Dendritic cell treated with granulocyte-macrophage colony-stimulating factor and Interleukin-4, amounts not matched to agents 40 ng/mL and 50 ng/mL, for 4 days (primary cell): ENCODE measurements at regions not wholly inside any gene's neighbourhood (a gene's known extent, or its start where the extent isn't known, plus 50 kb on each side); places are given as distances from the start of the nearest gene placed in this dataset.

Experiments
- H3K27ac Mint-ChIP-seq: one replicate; pipeline ENCODE4 v1.8.0; 2022; ENCODE audit warnings: mild to moderate bottlenecking, mixed read lengths
- H3K27me3 Mint-ChIP-seq: one replicate; pipeline ENCODE4 v1.8.0; 2022; ENCODE audit warnings: mild to moderate bottlenecking, mixed read lengths
- H3K36me3 Mint-ChIP-seq: one replicate; pipeline ENCODE4 v1.8.0; 2022; ENCODE audit warnings: low read depth, mixed read lengths
- H3K4me1 Mint-ChIP-seq: one replicate; pipeline ENCODE4 v1.8.0; 2022; ENCODE audit warnings: low read depth, mixed read lengths
- H3K4me3 Mint-ChIP-seq: one replicate; pipeline ENCODE4 v1.8.0; 2022; ENCODE audit warnings: mild to moderate bottlenecking, moderate library complexity, mixed read lengths
- H3K9me3 Mint-ChIP-seq: one replicate; pipeline ENCODE4 v1.8.0; 2022; ENCODE audit warnings: mixed read lengths
- intact Hi-C: fragments of 100-400 bp; cut with micrococcal nuclease; formaldehyde crosslinking; loops from one replicate; pipeline ENCODE4 v1.15.0; 2022

DNA sequence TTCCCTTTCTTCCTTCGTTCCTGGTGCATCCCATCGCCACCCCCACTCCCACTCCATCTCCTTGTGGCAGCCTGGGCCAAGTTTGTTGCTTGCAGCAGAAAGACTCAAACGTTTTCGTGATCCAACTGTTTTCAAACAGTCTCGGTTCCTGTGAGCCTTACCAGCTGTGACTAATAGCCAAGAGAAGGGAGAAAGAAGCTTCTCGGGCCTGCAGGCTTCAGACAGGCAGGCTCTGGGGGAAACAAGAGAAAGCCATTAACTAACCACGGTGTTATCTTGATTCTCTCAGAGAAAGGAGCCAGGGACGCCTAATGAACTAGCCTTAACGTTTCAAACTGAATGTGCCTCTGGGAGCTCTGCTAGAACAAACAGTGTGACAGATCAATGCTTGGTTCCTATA, 742.0 kb downstream of the NR2F2 start:
- no peaks in the 10 kb centered on the region for H3K4me1 Mint-ChIP-seq
- no peak overlapping the region for H3K27ac Mint-ChIP-seq
- peaks cover 9% of the 10 kb centered on the region for H3K9me3 Mint-ChIP-seq
- H3K36me3 Mint-ChIP-seq, result no peaks in the 10 kb centered on the region
- H3K27me3 Mint-ChIP-seq, result no peaks in the 10 kb centered on the region
- H3K4me3 Mint-ChIP-seq, result no peak overlapping the region
- intact Hi-C loops, result no loop called here

DNA sequence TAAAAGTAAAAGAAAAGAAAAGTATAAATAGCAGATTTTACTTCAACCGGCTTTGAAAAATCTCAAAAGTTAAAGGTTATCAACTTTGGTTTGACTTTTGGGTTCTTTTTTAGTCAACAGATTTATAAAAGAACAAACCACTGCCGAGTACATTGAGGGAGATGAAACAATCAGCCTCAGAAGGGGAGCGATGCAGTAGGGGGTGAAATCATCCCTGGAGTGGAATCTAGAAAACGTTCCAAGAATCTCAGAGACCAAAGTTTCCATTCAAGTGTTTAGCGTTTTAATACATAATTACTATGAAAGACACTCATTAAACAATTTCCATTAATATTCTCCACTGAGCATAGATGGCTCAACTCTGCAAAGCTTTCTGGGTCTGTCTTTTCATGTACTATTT, 745.5 kb downstream of the NR2F2 start:
- Mint-ChIP-seq H3K27ac (no peak overlapping the region), H3K4me1 (no peaks in the 10 kb centered on the region), H3K36me3 (no peaks in the 10 kb centered on the region), H3K27me3 (no peaks in the 10 kb centered on the region), H3K4me3 (no peak overlapping the region), H3K9me3 (no peaks in the 10 kb centered on the region)
- intact Hi-C loops, result no loop called here

DNA sequence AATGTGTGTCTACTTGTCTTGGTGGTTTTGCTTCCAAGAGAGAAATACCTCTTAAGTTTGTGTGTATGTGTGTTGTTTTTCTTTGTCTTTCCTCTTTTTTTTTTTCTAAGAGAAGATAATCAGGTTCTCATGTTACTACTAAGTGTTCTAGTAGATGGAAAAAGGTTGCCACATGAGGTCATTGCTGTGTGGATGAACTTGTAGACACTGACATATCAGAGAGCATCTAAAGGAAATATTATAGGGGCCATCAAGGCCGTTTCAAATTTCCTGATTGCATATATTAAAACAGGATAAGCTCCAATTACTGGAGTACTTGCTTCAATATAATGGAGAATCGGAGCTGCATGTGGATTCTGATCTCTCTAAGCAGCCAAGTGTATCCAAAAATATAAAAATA, 747.5 kb downstream of the NR2F2 start:
- no peaks in the 10 kb centered on the region for H3K27me3 Mint-ChIP-seq
- H3K4me3 Mint-ChIP-seq, result no peak overlapping the region
- H3K9me3 Mint-ChIP-seq, result no peaks in the 10 kb centered on the region
- H3K27ac Mint-ChIP-seq, result no peak overlapping the region
- no peaks in the 10 kb centered on the region for H3K36me3 Mint-ChIP-seq
- intact Hi-C loops, result no loop called here
- H3K4me1 Mint-ChIP-seq, result no peaks in the 10 kb centered on the region

DNA sequence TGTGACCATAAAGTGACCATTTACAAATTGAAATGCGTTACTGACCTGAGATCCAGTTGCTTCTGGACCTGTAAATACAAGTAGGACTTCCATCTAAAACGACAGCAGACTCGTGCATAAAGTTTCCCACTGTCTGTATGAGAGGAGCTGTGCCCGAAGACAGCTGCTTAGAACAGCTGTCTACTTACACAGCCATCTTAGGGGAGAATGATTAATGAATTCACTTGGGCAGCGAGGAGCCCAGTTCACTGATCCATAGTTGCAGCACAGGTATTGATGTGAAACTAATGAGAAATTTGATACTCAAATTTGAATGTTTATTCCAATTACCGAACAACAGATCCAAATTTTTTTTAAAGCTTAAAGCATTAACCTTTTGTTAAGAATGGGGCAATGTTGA, 748.1 kb downstream of the NR2F2 start:
- Mint-ChIP-seq H3K36me3 (no peaks in the 10 kb centered on the region), H3K27me3 (no peaks in the 10 kb centered on the region), H3K27ac (no peak overlapping the region), H3K9me3 (no peaks in the 10 kb centered on the region), H3K4me3 (no peak overlapping the region), H3K4me1 (no peaks in the 10 kb centered on the region)
- intact Hi-C loops, result no loop called here

DNA sequence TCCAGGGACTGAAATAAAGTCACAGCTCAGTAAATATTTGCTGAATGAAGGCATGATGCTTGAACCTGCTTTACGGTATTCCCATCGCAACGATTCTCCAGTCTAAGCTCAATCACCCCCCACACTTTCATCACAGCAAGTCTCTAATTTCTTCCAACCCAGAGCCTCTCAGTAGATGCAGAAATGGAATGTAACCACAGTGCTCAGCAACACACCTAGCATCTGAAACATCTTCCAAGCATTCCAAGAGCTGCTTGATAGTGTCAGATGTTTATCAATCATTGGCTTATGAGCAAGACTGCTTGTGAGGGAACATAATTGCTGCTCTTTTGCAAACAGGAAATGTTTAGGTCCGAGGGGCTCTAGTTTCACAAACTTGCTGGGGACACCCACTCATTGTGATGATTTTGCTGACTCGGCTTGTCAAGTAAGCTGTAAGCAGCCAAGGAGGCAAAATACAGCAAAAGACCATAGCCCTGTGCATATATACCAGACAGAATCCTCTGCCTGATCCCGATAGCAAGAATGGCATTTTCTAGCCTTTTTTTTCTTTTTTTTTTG, 751.2 kb downstream of the NR2F2 start:
- H3K4me1 Mint-ChIP-seq, result no peaks in the 10 kb centered on the region
- no peak overlapping the region for H3K27ac Mint-ChIP-seq
- intact Hi-C loops, result no loop called here
- H3K27me3 Mint-ChIP-seq, result peaks cover 6% of the 10 kb centered on the region
- no peak overlapping the region for H3K4me3 Mint-ChIP-seq
- H3K36me3 Mint-ChIP-seq, result no peaks in the 10 kb centered on the region
- no peaks in the 10 kb centered on the region for H3K9me3 Mint-ChIP-seq

DNA sequence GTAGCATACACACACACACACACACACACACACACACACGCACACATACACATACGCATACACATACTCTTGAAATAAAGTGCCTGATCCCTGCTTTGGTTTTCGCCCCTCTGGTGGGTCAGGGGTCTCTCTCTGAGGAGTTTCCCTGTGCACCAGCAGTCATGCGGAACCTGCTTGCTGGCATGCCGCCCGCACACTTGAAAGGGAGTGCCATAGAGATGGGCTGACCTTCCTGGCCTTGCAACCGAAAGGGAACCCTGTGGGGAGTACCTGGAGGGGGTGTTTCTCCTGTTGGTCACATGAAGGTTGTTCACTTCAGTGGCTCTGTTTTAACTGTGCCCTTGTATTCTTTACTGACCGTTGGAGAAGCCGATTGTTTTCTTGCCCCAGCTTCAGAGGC, 752.3 kb downstream of the NR2F2 start:
- Mint-ChIP-seq H3K9me3 (no peaks in the 10 kb centered on the region), H3K4me3 (no peak overlapping the region), H3K36me3 (no peaks in the 10 kb centered on the region), H3K27me3 (peaks cover 6% of the 10 kb centered on the region), H3K27ac (no peak overlapping the region), H3K4me1 (no peaks in the 10 kb centered on the region)
- intact Hi-C loops, result no loop called here

DNA sequence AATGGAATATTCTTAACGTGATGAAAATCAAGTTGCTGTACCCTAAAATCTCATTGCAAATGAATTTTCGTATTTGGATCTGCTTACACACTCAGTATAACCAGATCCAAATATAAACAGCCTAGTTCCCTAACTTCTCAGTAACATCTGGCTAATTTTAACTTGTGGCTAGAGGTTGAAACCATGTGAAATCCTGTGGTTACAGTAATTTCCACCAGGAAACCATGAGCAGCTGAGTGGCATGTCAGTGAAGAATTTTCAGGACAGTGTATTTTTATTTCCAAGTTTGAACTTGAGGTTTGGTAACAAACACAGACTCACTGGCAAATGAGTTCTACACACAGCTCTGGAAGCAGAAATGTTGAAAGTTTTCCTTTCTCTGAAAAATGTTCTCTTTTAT, 754.1 kb downstream of the NR2F2 start:
- Mint-ChIP-seq H3K9me3 (no peaks in the 10 kb centered on the region), H3K4me3 (no peak overlapping the region), H3K36me3 (no peaks in the 10 kb centered on the region), H3K27me3 (peaks cover 6% of the 10 kb centered on the region), H3K27ac (no peak overlapping the region), H3K4me1 (no peaks in the 10 kb centered on the region)
- intact Hi-C loops, result no loop called here

DNA sequence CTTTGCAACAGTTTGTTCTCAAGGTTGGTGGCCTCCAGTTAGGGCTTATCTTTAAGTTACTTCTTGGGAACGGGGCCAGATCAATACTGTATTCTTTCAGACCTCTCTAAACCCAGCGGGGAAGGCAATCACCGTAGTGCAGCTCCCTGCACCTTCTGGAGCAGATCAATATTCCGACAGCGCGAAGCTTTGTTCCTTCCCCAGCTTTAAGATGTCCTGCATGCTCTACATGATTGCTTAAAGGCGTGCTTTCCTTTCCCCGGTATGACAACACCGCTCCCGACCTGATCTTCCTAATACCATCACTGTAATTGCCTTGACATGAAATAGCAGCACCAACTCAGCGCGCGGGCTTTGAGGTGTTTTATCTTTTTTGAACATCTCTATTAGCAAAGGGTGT, 755.2 kb downstream of the NR2F2 start:
- peaks cover 6% of the 10 kb centered on the region for H3K27me3 Mint-ChIP-seq
- H3K27ac Mint-ChIP-seq, result no peak overlapping the region
- H3K4me3 Mint-ChIP-seq, result no peak overlapping the region
- no peaks in the 10 kb centered on the region for H3K4me1 Mint-ChIP-seq
- H3K9me3 Mint-ChIP-seq, result no peaks in the 10 kb centered on the region
- H3K36me3 Mint-ChIP-seq, result no peaks in the 10 kb centered on the region
- intact Hi-C loops, result no loop called here

DNA sequence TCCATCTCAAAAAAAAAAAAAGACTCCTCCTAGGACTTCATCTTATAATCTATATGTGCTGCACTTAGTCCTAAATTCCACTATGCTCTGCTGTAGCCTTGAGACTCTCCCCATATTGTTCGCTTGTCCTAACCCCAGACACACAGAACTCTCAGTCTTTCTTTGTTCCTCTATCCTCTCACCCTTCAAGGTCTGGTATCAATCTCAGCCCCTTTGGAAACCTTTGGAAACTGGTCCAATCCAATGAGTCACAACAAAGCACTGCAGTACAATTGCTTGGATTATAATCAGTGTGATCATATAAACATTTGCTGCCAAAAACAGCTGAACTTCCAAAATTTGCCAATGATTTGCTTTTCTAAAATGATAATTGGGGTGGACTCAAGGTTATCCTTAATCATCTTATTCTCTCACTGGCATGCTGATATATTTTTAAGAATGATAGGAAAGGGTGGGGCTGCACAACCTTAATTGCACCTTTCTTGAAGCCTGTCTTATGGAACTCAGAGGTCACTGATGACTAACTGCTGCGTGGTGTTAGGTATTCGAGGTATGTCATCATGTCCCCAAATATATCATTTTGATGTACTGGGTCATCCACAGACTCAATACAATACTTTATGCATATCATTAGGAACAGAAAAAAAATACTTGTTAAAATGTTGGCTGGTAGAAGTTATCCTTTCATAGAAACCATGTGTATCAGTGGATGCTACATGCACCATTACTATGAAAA, 756.7 kb downstream of the NR2F2 start:
- intact Hi-C loops, result no loop called here
- H3K9me3 Mint-ChIP-seq, result no peaks in the 10 kb centered on the region
- no peak overlapping the region for H3K27ac Mint-ChIP-seq
- no peaks in the 10 kb centered on the region for H3K36me3 Mint-ChIP-seq
- no peaks in the 10 kb centered on the region for H3K4me1 Mint-ChIP-seq
- peaks cover 6% of the 10 kb centered on the region for H3K27me3 Mint-ChIP-seq
- no peak overlapping the region for H3K4me3 Mint-ChIP-seq

DNA sequence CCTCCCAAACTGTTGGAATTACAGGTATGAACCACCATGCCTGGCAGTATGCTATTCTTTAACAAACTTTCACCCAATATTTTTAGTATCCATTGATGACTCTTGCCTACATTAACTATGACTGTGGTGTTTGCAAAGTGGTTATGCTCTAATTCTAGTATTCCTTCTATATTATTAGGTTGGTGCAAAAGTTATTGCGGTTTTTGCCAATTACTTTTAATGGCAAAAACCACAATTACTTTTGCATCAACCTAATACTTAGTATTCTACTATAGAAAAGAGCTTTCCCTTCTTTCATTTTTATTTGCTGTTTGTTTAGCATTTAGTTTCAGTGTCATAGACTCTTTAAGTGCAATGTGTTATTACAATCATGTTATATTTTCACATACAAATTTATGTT, 760.6 kb downstream of the NR2F2 start:
- no peaks in the 10 kb centered on the region for H3K27me3 Mint-ChIP-seq
- H3K36me3 Mint-ChIP-seq, result no peaks in the 10 kb centered on the region
- no peak overlapping the region for H3K27ac Mint-ChIP-seq
- H3K4me1 Mint-ChIP-seq, result no peaks in the 10 kb centered on the region
- no peaks in the 10 kb centered on the region for H3K9me3 Mint-ChIP-seq
- H3K4me3 Mint-ChIP-seq, result no peak overlapping the region
- intact Hi-C loops, result no loop called here

DNA sequence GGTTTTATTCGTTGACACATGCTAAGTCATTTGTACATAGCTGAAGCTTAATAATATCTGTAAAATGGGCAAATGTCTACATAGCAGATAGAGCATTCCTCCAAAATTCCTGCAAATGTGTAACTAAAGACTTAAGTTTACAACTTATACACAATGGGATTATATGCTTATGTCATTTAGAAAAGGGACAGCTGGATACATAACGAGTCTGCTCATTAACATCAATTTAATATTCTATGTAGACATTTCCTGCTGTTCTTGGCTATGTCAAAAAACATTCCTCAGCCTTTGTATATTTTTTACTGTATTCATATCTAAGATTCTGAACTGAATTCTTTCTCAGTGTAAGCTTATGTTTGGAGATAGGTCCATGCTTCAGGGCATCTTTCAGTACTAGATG, 762.2 kb downstream of the NR2F2 start:
- Mint-ChIP-seq H3K36me3 (no peaks in the 10 kb centered on the region), H3K27ac (no peak overlapping the region), H3K4me1 (no peaks in the 10 kb centered on the region), H3K4me3 (no peak overlapping the region), H3K9me3 (no peaks in the 10 kb centered on the region), H3K27me3 (no peaks in the 10 kb centered on the region)
- intact Hi-C loops, result no loop called here

DNA sequence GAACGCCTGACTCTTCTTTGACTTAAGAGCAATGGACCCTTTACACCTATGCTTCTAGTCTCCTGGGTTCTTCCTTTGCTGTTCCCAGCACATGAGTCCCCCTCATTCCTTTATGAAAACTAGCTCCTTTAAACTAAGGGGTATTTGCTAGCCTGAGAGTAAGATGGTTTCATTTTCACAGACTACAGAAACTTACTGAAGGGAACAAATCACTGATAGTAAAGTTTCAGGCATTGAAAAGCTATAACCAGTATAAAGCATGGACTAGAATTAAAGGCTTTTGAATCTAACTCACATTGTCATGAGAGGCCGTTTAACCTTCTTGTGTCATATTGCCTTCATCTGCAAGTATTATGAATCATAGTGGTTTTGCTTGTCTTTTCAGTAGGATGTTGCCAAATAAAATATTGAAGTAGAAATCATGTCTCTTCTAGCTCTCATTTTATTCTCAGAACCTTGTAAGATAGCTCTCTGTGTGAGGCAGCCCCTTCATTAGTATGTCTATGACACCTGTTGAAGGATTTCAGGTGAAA, 765.9 kb downstream of the NR2F2 start:
- no peaks in the 10 kb centered on the region for H3K4me1 Mint-ChIP-seq

DNA sequence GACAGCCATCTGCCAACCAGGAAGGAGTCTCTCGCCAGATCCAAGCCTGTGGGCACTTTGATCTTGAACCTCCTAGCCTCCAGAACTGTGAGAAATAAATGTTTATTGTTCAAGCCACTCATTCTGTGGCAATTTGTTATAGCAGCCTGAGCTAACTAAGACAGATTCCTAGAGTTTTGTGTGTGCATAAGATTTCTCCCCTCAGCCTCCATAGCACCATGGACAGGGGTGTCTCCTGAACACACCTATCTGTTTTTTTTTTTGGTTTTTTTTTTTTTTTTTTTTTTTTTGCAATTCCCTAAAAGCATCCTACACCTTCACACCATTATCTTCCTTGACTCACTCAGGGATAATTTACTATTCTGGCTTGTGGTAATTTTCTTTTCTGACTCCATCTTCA, 768.5 kb downstream of the NR2F2 start:
- H3K27ac Mint-ChIP-seq, result no peak overlapping the region

More for the DNA sequence above, 765.9 kb downstream of the NR2F2 start:
- Mint-ChIP-seq H3K27ac (no peak overlapping the region), H3K9me3 (peaks cover 14% of the 10 kb centered on the region), H3K4me3 (no peak overlapping the region), H3K27me3 (no peaks in the 10 kb centered on the region), H3K36me3 (no peaks in the 10 kb centered on the region)
- intact Hi-C loops, result no loop called here

DNA sequence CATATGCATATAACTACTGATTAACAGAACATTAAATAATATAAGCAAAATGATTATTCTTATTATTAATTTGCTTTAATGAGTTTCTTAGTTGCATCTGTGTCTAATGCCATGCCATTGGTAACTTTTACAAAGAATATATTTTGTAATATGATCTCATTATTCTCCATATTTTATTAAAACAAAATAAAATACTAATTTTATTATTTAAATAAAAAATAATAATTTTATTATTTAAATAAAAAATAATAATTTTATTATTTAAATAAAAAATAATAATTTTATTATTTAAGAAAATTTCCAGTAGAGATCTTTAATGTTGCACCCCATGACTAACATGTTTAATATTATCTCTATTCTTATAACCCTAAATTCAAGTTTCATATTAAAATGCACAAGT, 771.1 kb downstream of the NR2F2 start:
- Mint-ChIP-seq H3K27me3 (no peaks in the 10 kb centered on the region), H3K9me3 (peaks cover 28% of the 10 kb centered on the region), H3K27ac (no peak overlapping the region), H3K36me3 (no peaks in the 10 kb centered on the region), H3K4me1 (no peaks in the 10 kb centered on the region), H3K4me3 (no peak overlapping the region)
- intact Hi-C loops, result no loop called here

More for the DNA sequence above, 768.5 kb downstream of the NR2F2 start:
- Mint-ChIP-seq H3K27me3 (no peaks in the 10 kb centered on the region), H3K36me3 (no peaks in the 10 kb centered on the region), H3K9me3 (peaks cover 14% of the 10 kb centered on the region), H3K4me3 (no peak overlapping the region), H3K4me1 (no peaks in the 10 kb centered on the region)
- intact Hi-C loops, result no loop called here
